ENCODE measurements at regions not wholly inside any gene's neighbourhood (a gene's known extent, or its start where the extent isn't known, plus 50 kb on each side); places are given as distances from the start of the nearest gene placed in this dataset.

- TF ChIP-seq CTCF (IDR thresholded peaks at IDR 0.05) (no peak), POLR2AphosphoS5 (IDR thresholded peaks at IDR 0.05) (no peak), POLR2A (IDR thresholded peaks at IDR 0.05) (no peak)
Measured at GRCh38 chr6:17015144-17015543, 86.7 kb upstream of the STMND1 start.
